Activated naive CD8-positive, alpha-beta T cell treated with anti-CD3 and anti-CD28 coated beads, Interleukin-2, amount 10 ng/mL, durations not matched to agents 7 days and 5 days (primary cell): ENCODE measurements at regions not wholly inside any gene's neighbourhood (a gene's known extent, or its start where the extent isn't known, plus 50 kb on each side); places are given as distances from the start of the nearest gene placed in this dataset.
"Not testable (repeated sequence)": the region's sequence is repeated elsewhere in the genome, so short reads cannot be mapped to it uniquely, and the experiment has no call there.

Experiments used
- ATAC-seq: fragments of 150-1000 bp; cut with Tn5 transposase; one replicate; pipeline ENCODE4 v1.10.0; 2021; ENCODE audit warnings: low read depth, moderate library complexity
- POLR2A ChIA-PET: fragments of 350-600 bp; sonication (Branson Sonifier 250); formaldehyde crosslinking; loops from one replicate; lab custom pipeline; 2021; ENCODE audit warnings: antibody characterized with exemption; lab: Charles Lee
- DNase-seq: peaks from one replicate; pipeline ENCODE4 v3.0.0; 2021
- H3K27ac Mint-ChIP-seq: one replicate; pipeline ENCODE4 v1.8.0; 2022; ENCODE audit warnings: mild to moderate bottlenecking, mixed read lengths
- H3K27me3 Mint-ChIP-seq: one replicate; pipeline ENCODE4 v1.8.0; 2022; ENCODE audit warnings: mild to moderate bottlenecking, moderate library complexity, mixed read lengths
- H3K36me3 Mint-ChIP-seq: one replicate; pipeline ENCODE4 v1.8.0; 2021; ENCODE audit warnings: mild to moderate bottlenecking, mixed read lengths
- H3K4me1 Mint-ChIP-seq: one replicate; pipeline ENCODE4 v1.8.0; 2021; ENCODE audit warnings: mixed read lengths
- H3K4me3 Mint-ChIP-seq: one replicate; pipeline ENCODE4 v1.8.0; 2022; ENCODE audit warnings: mild to moderate bottlenecking, moderate library complexity, mixed read lengths
- H3K9me3 Mint-ChIP-seq: one replicate; pipeline ENCODE4 v1.8.0; 2021; ENCODE audit warnings: mixed read lengths

GRCh38 chr4:117873779-117874178 is 160.5 kb upstream of the NDST3 start:
- Mint-ChIP-seq H3K36me3 (no peaks in the 10 kb centered on the region), H3K4me3 (no peak overlapping the region), H3K9me3 (no peaks in the 10 kb centered on the region), H3K27me3 (no peaks in the 10 kb centered on the region), H3K4me1 (no peaks in the 10 kb centered on the region), H3K27ac (no peak overlapping the region)
- no peak for ATAC-seq
- POLR2A ChIA-PET: no interaction called here
- no peak for DNase-seq

GRCh38 chr4:117874216-117874615 is 160.1 kb upstream of the NDST3 start:
- Mint-ChIP-seq H3K9me3 (no peaks in the 10 kb centered on the region), H3K27ac (no peak overlapping the region), H3K4me3 (no peak overlapping the region), H3K27me3 (no peaks in the 10 kb centered on the region), H3K36me3 (no peaks in the 10 kb centered on the region), H3K4me1 (no peaks in the 10 kb centered on the region)
- POLR2A ChIA-PET: no interaction called here
- ATAC-seq (no peak), DNase-seq (no peak)

GRCh38 chr4:117889978-117890377 is 144.3 kb upstream of the NDST3 start:
- H3K4me3 Mint-ChIP-seq: no peak overlapping the region

GRCh38 chr4:117893207-117893606 is 141.1 kb upstream of the NDST3 start:
- POLR2A ChIA-PET: no interaction called here
- no peak for DNase-seq
- Mint-ChIP-seq H3K27ac (no peak overlapping the region), H3K27me3 (no peaks in the 10 kb centered on the region), H3K36me3 (no peaks in the 10 kb centered on the region), H3K9me3 (peaks cover 4% of the 10 kb centered on the region), H3K4me1 (no peaks in the 10 kb centered on the region), H3K4me3 (no peak overlapping the region)
- no peak for ATAC-seq

More at GRCh38 chr4:117889978-117890377, 144.3 kb upstream of the NDST3 start:
- no peaks in the 10 kb centered on the region for H3K36me3 Mint-ChIP-seq
- POLR2A ChIA-PET: no interaction called here
- no peaks in the 10 kb centered on the region for H3K9me3 Mint-ChIP-seq
- H3K4me1 Mint-ChIP-seq: no peaks in the 10 kb centered on the region
- no peak overlapping the region for H3K27ac Mint-ChIP-seq
- ATAC-seq: no peak
- no peak for DNase-seq
- H3K27me3 Mint-ChIP-seq: no peaks in the 10 kb centered on the region

GRCh38 chr4:117898496-117898895 is 135.8 kb upstream of the NDST3 start:
- no peaks in the 10 kb centered on the region for H3K36me3 Mint-ChIP-seq
- POLR2A ChIA-PET: no interaction called here
- ATAC-seq (no peak), DNase-seq (no peak)
- H3K27me3 Mint-ChIP-seq: no peaks in the 10 kb centered on the region
- no peak overlapping the region for H3K27ac Mint-ChIP-seq
- peaks cover 4% of the 10 kb centered on the region for H3K9me3 Mint-ChIP-seq
- no peak overlapping the region for H3K4me3 Mint-ChIP-seq
- H3K4me1 Mint-ChIP-seq: no peaks in the 10 kb centered on the region

GRCh38 chr4:117900832-117901231 is 133.5 kb upstream of the NDST3 start:
- no peaks in the 10 kb centered on the region for H3K36me3 Mint-ChIP-seq
- POLR2A ChIA-PET: no interaction called here
- H3K4me1 Mint-ChIP-seq: no peaks in the 10 kb centered on the region
- H3K9me3 Mint-ChIP-seq: peaks cover 4% of the 10 kb centered on the region
- no peaks in the 10 kb centered on the region for H3K27me3 Mint-ChIP-seq
- no peak for DNase-seq
- ATAC-seq: no peak
- no peak overlapping the region for H3K27ac Mint-ChIP-seq
- no peak overlapping the region for H3K4me3 Mint-ChIP-seq

- no peaks in the 10 kb centered on the region for H3K36me3 Mint-ChIP-seq
- no peak overlapping the region for H3K27ac Mint-ChIP-seq
- H3K4me3 Mint-ChIP-seq: no peak overlapping the region
- POLR2A ChIA-PET: no interaction called here
- ATAC-seq (no peak), DNase-seq (no peak)
- H3K9me3 Mint-ChIP-seq: no peaks in the 10 kb centered on the region
- H3K4me1 Mint-ChIP-seq: no peaks in the 10 kb centered on the region
- H3K27me3 Mint-ChIP-seq: no peaks in the 10 kb centered on the region
These were observed 126.6 kb upstream of the NDST3 start for GRCh38 chr4:117907646-117908045.

GRCh38 chr4:117908306-117909207 is 125.7 kb upstream of the NDST3 start:
- Mint-ChIP-seq H3K4me1 (no peaks in the 10 kb centered on the region), H3K27ac (no peak overlapping the region), H3K9me3 (no peaks in the 10 kb centered on the region), H3K36me3 (no peaks in the 10 kb centered on the region), H3K4me3 (no peak overlapping the region), H3K27me3 (no peaks in the 10 kb centered on the region)
- POLR2A ChIA-PET: no interaction called here
- DNase-seq: no peak
- no peak for ATAC-seq

- POLR2A ChIA-PET: no interaction called here
- Mint-ChIP-seq H3K36me3 (no peaks in the 10 kb centered on the region), H3K27me3 (no peaks in the 10 kb centered on the region), H3K4me3 (no peak overlapping the region), H3K27ac (no peak overlapping the region), H3K9me3 (peaks cover 1% of the 10 kb centered on the region), H3K4me1 (no peaks in the 10 kb centered on the region)
- DNase-seq: no peak
- ATAC-seq: no peak
These were observed 117.6 kb upstream of the NDST3 start for GRCh38 chr4:117916728-117917127.

GRCh38 chr4:117922311-117922710 is 112.0 kb upstream of the NDST3 start:
- H3K4me3 Mint-ChIP-seq, H3K9me3 Mint-ChIP-seq, POLR2A ChIA-PET, DNase-seq, H3K4me1 Mint-ChIP-seq, ATAC-seq, H3K27ac Mint-ChIP-seq, H3K36me3 Mint-ChIP-seq, H3K27me3 Mint-ChIP-seq: not testable (repeated sequence)

GRCh38 chr4:117927823-117928222 is 106.5 kb upstream of the NDST3 start:
- H3K27ac Mint-ChIP-seq, H3K27me3 Mint-ChIP-seq, POLR2A ChIA-PET, ATAC-seq, H3K4me1 Mint-ChIP-seq, DNase-seq, H3K36me3 Mint-ChIP-seq, H3K4me3 Mint-ChIP-seq, H3K9me3 Mint-ChIP-seq: not testable (repeated sequence)

- no peak overlapping the region for H3K27ac Mint-ChIP-seq
- POLR2A ChIA-PET: no interaction called here
- peaks cover 9% of the 10 kb centered on the region for H3K9me3 Mint-ChIP-seq
- H3K4me3 Mint-ChIP-seq: no peak overlapping the region
- H3K4me1 Mint-ChIP-seq: no peaks in the 10 kb centered on the region
- H3K27me3 Mint-ChIP-seq: no peaks in the 10 kb centered on the region
- no peaks in the 10 kb centered on the region for H3K36me3 Mint-ChIP-seq
- DNase-seq (no peak), ATAC-seq (no peak)
These were observed 92.7 kb upstream of the NDST3 start for GRCh38 chr4:117941611-117942010.

GRCh38 chr4:117949621-117950020 is 84.7 kb upstream of the NDST3 start:
- DNase-seq (no peak), ATAC-seq (no peak)
- Mint-ChIP-seq H3K9me3 (peaks cover 7% of the 10 kb centered on the region), H3K27ac (no peak overlapping the region), H3K27me3 (no peaks in the 10 kb centered on the region), H3K36me3 (no peaks in the 10 kb centered on the region), H3K4me3 (no peak overlapping the region), H3K4me1 (no peaks in the 10 kb centered on the region)
- POLR2A ChIA-PET: no interaction called here

GRCh38 chr4:117957571-117957970 is 76.7 kb upstream of the NDST3 start:
- H3K27me3 Mint-ChIP-seq: no peaks in the 10 kb centered on the region
- no peak overlapping the region for H3K27ac Mint-ChIP-seq
- no peak overlapping the region for H3K4me3 Mint-ChIP-seq
- H3K4me1 Mint-ChIP-seq: no peaks in the 10 kb centered on the region
- ATAC-seq (no peak), DNase-seq (no peak)
- H3K36me3 Mint-ChIP-seq: no peaks in the 10 kb centered on the region
- POLR2A ChIA-PET: no interaction called here
- no peaks in the 10 kb centered on the region for H3K9me3 Mint-ChIP-seq
